Thyroid gland (tissue), 4 donors: ENCODE measurements at regions not wholly inside any gene's neighbourhood (a gene's known extent, or its start where the extent isn't known, plus 50 kb on each side); places are given as distances from the start of the nearest gene placed in this dataset.

Experiments used
- POLR2A ChIP-seq, 2 donors: fragments of 450-650 bp; IDR thresholded peaks; one replicate each; pipeline ENCODE4 v1.6.1; 2017; ENCODE audit warnings: antibody characterized with exemption in 2 of 2, mild to moderate bottlenecking in 2 of 2, moderate library complexity in 1 of 2
- TF ChIP-seq, protein P1 (sequence below), 6 experiments: fragments of 200-600 bp in 3 of 6; fragments of 450-650 bp in 3 of 6; sonication (generic) in 3 of 6; IDR thresholded peaks; one replicate each; pipeline ENCODE4 v1.5.1; 2016 to 2019; ENCODE audit warnings: antibody characterized with exemption in 6 of 6, mild to moderate bottlenecking in 2 of 6, inconsistent platforms in 1 of 6, moderate library complexity in 1 of 6

DNA sequence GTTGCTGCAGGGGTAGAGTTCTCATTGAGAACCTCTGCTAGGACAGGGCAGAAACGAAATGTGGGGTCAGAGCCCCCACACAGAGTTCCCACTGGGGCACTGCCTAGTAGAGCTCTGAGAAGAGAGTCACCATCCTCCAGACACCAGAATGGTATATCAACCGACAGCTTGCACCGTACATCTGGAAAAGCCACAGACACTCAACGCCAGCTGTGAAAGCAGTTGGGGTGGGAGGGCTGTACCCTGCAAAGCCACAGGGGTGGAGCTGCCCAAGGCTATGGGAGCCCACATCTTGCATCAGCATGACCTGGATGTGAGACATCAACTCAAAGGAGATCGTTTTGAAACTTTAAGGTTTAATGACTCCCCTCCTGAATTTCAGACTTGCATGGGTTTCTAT, 284.0 kb upstream of the DEPDC1 start:
- TF ChIP-seq, protein P1, sequence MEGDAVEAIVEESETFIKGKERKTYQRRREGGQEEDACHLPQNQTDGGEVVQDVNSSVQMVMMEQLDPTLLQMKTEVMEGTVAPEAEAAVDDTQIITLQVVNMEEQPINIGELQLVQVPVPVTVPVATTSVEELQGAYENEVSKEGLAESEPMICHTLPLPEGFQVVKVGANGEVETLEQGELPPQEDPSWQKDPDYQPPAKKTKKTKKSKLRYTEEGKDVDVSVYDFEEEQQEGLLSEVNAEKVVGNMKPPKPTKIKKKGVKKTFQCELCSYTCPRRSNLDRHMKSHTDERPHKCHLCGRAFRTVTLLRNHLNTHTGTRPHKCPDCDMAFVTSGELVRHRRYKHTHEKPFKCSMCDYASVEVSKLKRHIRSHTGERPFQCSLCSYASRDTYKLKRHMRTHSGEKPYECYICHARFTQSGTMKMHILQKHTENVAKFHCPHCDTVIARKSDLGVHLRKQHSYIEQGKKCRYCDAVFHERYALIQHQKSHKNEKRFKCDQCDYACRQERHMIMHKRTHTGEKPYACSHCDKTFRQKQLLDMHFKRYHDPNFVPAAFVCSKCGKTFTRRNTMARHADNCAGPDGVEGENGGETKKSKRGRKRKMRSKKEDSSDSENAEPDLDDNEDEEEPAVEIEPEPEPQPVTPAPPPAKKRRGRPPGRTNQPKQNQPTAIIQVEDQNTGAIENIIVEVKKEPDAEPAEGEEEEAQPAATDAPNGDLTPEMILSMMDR (IDR thresholded peaks at IDR 0.05): no peak
- TF ChIP-seq POLR2A (IDR thresholded peaks at IDR 0.05): no peak
